Activated naive CD8-positive, alpha-beta T cell treated with anti-CD3 and anti-CD28 coated beads, Interleukin-2, amount 50 U/mL, for 24 hours (primary cell): ENCODE measurements at regions not wholly inside any gene's neighbourhood (a gene's known extent, or its start where the extent isn't known, plus 50 kb on each side); places are given as distances from the start of the nearest gene placed in this dataset.
A peak's percentile ranks its signal among the peaks of the same experiment; 100 is the strongest.

Experiments
- ATAC-seq: fragments of 150-1000 bp; cut with Tn5 transposase; one replicate; pipeline ENCODE4 v1.10.0; 2021
- DNase-seq: peaks from one replicate; pipeline ENCODE4 v3.0.0; 2021
- H3K27ac Mint-ChIP-seq: one replicate; pipeline ENCODE4 v1.8.0; 2021; ENCODE audit warnings: mild to moderate bottlenecking, mixed read lengths
- H3K27me3 Mint-ChIP-seq: one replicate; pipeline ENCODE4 v1.8.0; 2021; ENCODE audit warnings: mixed read lengths
- H3K36me3 Mint-ChIP-seq: one replicate; pipeline ENCODE4 v1.8.0; 2021; ENCODE audit warnings: low read depth, mixed read lengths
- H3K4me1 Mint-ChIP-seq: one replicate; pipeline ENCODE4 v1.8.0; 2021; ENCODE audit warnings: mixed read lengths
- H3K4me3 Mint-ChIP-seq: one replicate; pipeline ENCODE4 v1.8.0; 2021; ENCODE audit warnings: mild to moderate bottlenecking, moderate library complexity, mixed read lengths
- H3K9me3 Mint-ChIP-seq: one replicate; pipeline ENCODE4 v1.8.0; 2021; ENCODE audit warnings: mixed read lengths

DNA sequence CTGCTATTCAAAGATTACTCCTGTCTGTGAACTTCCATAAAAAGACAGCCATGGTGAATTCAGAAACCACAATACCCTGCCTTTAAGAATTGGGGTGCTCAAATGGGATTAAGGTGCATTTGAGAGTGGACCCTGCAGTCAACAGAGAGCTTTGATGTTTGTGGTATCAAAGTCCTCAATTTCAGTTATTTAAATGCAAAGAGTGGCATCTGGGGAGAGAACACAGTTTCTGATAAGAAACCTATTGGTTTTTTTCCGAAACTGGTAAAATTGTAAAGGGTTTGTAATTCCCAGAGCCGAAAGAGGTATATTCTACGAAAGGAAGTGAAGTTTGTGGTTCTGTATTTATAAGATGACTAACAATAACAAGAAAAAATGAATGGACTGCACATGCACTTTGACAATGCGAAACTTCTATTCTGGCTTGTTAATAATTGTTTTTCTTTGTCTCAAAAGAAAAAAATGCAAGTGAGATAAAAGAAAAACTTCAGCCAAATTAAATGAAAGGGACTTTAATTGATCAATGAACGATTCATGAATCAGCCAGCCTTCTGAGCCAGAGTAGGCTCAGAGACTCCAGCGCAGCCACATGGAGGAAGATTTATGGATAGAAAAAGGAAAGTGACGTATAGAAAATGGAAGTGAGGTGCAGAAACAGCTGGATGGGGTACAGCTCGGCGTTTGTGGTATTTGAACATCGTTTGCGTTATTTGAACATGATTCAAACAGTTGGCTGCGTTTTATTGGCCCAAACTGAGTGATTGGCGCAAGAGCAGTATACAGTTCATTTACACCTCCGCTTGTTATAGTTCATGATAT, 70.5 kb upstream of the DUSP22 start:
- H3K4me3 Mint-ChIP-seq = peak overlapping the region; percentile 37

DNA sequence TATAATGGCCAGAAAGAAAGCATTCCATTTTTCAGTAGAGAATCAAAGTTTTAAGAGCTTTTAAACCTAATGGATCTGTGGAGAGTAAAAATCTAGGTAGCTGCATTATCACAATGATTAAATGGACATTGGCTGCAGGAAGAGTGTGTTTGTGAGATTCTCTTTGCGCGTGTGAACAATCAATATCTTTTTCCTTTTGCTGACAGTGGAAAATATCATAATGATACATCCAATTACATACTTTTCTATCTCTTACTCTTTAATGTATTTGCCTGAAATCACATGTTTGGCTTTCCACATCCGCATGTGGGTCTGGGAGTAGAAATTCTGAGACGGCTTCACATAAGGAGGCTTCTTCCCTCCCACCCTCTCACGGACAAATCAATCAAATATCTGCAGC, 69.8 kb upstream of the DUSP22 start:
- no peaks in the 10 kb centered on the region for H3K36me3 Mint-ChIP-seq
- H3K27me3 Mint-ChIP-seq = no peaks in the 10 kb centered on the region
- no peaks in the 10 kb centered on the region for H3K9me3 Mint-ChIP-seq
- no peak overlapping the region for H3K4me3 Mint-ChIP-seq
- DNase-seq (no peak), ATAC-seq (no peak)
- H3K4me1 Mint-ChIP-seq = peaks cover 92% of the 10 kb centered on the region
- H3K27ac Mint-ChIP-seq = no peak overlapping the region

More for the DNA sequence above, 70.5 kb upstream of the DUSP22 start:
- H3K36me3 Mint-ChIP-seq = no peaks in the 10 kb centered on the region
- H3K9me3 Mint-ChIP-seq = no peaks in the 10 kb centered on the region
- DNase-seq (no peak), ATAC-seq (no peak)
- peaks cover 93% of the 10 kb centered on the region for H3K4me1 Mint-ChIP-seq
- peak overlapping the region; percentile 26 for H3K27ac Mint-ChIP-seq
- H3K27me3 Mint-ChIP-seq = no peaks in the 10 kb centered on the region

DNA sequence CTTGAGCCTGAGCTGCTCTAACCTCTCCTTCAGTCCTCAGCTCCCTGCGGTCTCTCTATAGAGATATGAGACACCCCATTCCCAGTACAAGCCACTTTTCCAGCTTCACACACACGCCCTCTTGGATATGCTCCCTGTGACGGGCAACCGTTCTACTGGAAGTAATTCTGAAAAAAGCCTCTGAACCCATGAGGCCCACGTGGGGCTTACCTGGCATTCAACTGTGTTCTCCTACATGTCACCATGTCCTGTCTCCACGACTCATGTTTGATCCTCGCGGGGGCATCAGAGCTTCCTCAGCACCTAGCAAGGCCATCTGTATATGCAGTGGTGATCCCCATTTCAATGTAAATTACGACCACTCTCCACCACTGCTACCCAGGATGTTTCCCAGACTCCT, 69.2 kb upstream of the DUSP22 start:
- no peaks in the 10 kb centered on the region for H3K9me3 Mint-ChIP-seq
- peaks cover 93% of the 10 kb centered on the region for H3K4me1 Mint-ChIP-seq
- no peak for DNase-seq
- peaks cover 1% of the 10 kb centered on the region for H3K27me3 Mint-ChIP-seq
- H3K36me3 Mint-ChIP-seq = no peaks in the 10 kb centered on the region
- ATAC-seq = no peak
- peak overlapping the region; percentile 11 for H3K27ac Mint-ChIP-seq
- no peak overlapping the region for H3K4me3 Mint-ChIP-seq

DNA sequence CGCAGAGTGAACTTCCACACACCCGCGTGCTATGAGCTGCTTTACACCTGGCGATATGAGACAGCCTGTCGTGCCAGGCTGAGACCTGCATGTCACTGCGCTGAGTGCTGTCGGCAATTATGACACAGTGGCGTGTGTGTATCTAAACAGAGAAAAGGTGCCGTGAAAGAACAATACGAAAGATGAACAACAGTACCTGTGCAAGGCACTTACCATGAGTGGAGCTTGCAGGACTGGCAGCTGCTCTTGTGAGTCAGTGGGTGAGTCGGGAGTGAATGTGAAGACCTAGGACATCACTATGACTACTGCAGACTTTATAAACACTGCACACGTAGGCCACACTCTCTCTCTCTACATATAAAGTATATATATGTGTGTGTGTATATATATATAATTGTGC, 68.5 kb upstream of the DUSP22 start:
- ATAC-seq (peak; percentile 25), DNase-seq (no peak)
- peaks cover 1% of the 10 kb centered on the region for H3K27me3 Mint-ChIP-seq
- no peaks in the 10 kb centered on the region for H3K36me3 Mint-ChIP-seq
- H3K4me1 Mint-ChIP-seq = peaks cover 88% of the 10 kb centered on the region
- H3K9me3 Mint-ChIP-seq = no peaks in the 10 kb centered on the region
- H3K4me3 Mint-ChIP-seq = no peak overlapping the region
- H3K27ac Mint-ChIP-seq = peak overlapping the region; percentile 11

DNA sequence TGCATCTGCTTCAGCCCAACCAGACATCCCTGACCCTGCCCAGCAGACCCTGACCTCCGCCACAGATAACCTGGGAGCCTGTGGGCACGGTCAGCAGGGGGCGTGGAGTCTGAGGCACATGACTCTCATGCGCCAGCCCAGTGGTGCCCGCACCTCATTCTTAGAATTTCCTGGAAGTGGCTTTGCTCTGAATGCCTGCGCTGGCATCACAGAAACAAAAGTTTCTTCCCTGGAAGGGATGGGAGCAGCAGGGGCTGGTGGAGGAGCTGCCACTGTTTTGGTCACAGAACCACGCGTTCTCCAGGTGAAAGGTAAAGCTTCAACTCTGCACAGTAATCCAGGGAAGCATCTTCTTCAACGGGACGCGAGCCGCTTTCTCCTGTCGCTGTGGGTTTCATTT, 67.9 kb upstream of the DUSP22 start:
- peaks cover 88% of the 10 kb centered on the region for H3K4me1 Mint-ChIP-seq
- H3K27me3 Mint-ChIP-seq = peaks cover 1% of the 10 kb centered on the region
- no peak overlapping the region for H3K4me3 Mint-ChIP-seq
- no peak for DNase-seq
- H3K9me3 Mint-ChIP-seq = no peaks in the 10 kb centered on the region
- peak overlapping the region; percentile 99 for H3K27ac Mint-ChIP-seq
- H3K36me3 Mint-ChIP-seq = no peaks in the 10 kb centered on the region
- no peak for ATAC-seq

DNA sequence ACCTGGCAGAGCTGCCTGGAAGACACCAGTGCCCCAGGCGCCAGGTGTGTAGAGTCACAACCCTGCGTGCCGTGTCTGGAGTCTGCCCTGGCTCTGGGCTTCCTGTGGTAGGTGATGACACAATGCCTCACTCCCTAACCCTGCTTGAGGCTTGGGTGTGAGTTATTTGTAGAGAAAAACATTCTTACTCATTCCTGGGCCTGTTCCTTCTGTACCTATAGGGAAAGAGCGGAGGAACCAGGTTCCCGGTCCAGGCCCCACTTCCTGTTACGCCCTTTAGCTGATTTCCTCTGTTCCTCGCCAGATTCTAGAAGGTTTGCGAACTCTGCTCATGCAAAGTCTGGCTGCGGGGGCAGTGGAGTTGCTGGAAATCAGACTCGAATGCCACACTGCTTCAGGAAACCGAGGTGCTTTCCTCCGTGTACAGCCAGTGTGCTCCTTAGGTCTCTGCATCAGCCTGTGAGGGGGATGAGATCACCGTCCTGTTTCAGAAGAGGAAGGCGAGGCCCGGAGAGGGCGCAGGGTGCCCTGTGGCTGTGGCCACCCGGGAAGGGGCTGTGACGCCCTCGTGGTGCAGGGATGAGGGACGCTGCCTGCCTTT, 67.1 kb upstream of the DUSP22 start:
- peaks cover 87% of the 10 kb centered on the region for H3K4me1 Mint-ChIP-seq
- H3K9me3 Mint-ChIP-seq = no peaks in the 10 kb centered on the region
- peak overlapping the region; percentile 99 for H3K27ac Mint-ChIP-seq
- H3K27me3 Mint-ChIP-seq = peaks cover 1% of the 10 kb centered on the region
- ATAC-seq = peak; percentile 84
- peak overlapping the region; percentile 63 for H3K4me3 Mint-ChIP-seq
- DNase-seq = peak; percentile 63
- H3K36me3 Mint-ChIP-seq = no peaks in the 10 kb centered on the region

DNA sequence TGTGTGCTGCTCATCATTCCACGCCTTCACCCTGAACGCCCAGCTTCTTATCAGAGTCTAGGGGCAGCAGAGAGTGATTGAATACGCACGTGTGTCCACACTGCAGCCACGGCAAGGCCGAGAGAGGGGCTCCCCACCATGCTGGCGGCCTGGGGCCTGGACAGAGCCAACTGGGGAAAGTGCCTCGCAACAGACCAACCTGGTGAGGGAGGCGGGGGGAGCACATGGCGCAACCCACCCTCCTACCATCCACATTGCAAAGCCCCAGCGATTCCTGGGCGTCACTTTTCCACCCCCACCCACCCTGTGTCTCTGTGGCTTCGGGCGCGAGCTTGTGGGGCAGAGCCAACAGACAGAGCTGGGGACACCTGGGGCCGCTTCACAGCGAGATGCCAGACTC, 66.4 kb upstream of the DUSP22 start:
- DNase-seq (no peak), ATAC-seq (no peak)
- Mint-ChIP-seq H3K4me3 (peak overlapping the region; percentile 63), H3K27me3 (peaks cover 1% of the 10 kb centered on the region), H3K4me1 (peaks cover 86% of the 10 kb centered on the region), H3K27ac (peak overlapping the region; percentile 99), H3K36me3 (no peaks in the 10 kb centered on the region), H3K9me3 (no peaks in the 10 kb centered on the region)

DNA sequence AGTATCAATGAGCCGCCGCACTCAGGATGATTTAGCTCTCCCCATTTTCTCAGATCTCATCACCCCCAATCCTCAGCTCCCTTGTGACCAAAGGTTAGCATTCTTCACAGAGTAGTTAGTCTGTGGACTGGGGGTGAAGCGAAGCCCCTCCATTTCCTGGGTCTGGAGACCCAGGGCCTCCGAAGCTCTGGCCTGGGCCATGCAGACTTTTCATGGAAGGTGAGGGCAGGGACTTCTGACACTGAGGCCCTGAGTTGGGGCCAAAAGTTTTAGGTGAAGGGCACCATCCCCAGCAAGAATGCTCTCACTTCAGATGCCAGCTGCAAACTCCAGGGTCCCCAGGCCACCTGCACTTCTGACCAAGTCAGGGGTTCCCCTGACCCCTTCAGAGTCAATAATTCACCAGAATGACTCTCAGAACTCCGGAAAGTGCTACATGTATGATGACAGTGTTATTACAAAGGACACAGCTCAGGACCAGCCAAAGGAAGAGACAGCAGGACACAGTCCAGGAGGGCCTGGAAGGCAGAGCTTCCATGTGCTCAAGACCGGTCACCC, 65.7 kb upstream of the DUSP22 start:
- peak overlapping the region; percentile 65 for H3K27ac Mint-ChIP-seq
- peaks cover 84% of the 10 kb centered on the region for H3K4me1 Mint-ChIP-seq

DNA sequence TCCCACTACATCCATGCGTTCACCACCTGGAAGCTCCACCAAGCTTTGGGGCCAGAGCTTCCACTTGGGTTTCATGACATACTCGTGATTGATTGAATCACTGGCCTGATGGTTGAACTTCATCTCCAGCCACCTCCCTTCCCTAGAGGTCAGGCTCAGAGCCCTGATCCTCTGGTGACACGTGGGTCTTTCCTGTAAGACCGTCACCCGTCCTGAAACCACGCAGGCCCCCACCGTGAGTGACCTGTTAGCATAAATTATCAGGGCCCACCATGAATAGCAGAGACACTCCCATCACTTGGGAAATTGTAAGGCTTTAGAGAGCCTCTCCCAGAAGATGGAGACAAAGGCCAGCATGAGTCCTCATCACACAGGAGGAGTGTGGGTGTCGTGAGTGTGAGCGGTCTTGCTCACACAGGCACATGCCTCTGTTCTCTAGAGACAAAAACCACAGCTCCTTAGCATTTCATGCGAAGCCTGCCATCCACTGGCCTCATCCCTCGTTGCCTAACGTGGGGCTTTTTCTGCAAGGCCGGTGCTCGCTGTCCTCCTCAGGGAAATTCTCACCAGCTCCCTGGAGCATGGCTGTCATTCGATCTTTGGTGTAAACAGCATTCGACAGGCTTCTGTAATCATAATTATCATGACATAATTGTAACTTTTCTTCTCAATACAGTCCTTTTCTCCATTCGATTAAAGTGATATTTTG, 65.1 kb upstream of the DUSP22 start:
- DNase-seq (no peak), ATAC-seq (no peak)
- H3K36me3 Mint-ChIP-seq = no peaks in the 10 kb centered on the region
- peaks cover 1% of the 10 kb centered on the region for H3K27me3 Mint-ChIP-seq
- H3K9me3 Mint-ChIP-seq = no peaks in the 10 kb centered on the region
- H3K27ac Mint-ChIP-seq = peak overlapping the region; percentile 60
- H3K4me3 Mint-ChIP-seq = no peak overlapping the region
- peaks cover 84% of the 10 kb centered on the region for H3K4me1 Mint-ChIP-seq

More for the DNA sequence above, 65.7 kb upstream of the DUSP22 start:
- ATAC-seq (no peak), DNase-seq (no peak)
- Mint-ChIP-seq H3K27me3 (peaks cover 1% of the 10 kb centered on the region), H3K9me3 (no peaks in the 10 kb centered on the region), H3K36me3 (no peaks in the 10 kb centered on the region), H3K4me3 (no peak overlapping the region)

DNA sequence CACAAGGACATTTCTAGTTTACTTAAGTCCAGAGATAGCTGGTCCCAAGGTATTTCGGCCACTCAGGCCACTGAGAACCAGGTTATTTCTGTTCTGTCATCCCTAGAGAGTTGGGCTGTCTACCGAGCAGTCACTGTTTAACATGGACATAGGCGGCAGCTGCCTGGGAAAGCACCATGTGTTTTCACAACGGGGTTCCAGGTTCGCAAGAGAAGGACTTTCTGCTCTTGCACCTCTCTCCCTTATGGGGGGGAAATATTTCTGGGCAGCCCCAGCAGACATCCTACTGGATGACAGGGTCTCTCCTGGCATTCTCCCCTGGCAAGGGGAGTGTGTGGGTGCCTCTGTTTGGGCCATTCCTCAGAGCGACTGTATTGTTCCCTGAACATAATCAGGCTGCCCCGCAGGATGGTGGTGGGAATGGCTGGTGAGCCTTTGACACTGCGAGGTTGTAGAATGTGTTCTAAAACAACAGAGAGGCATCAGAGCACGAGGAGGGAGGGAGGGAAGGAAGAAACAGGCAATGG, 64.4 kb upstream of the DUSP22 start:
- Mint-ChIP-seq H3K9me3 (no peaks in the 10 kb centered on the region), H3K4me1 (peaks cover 85% of the 10 kb centered on the region), H3K27me3 (peaks cover 1% of the 10 kb centered on the region), H3K27ac (peak overlapping the region; percentile 22), H3K4me3 (no peak overlapping the region), H3K36me3 (no peaks in the 10 kb centered on the region)
- ATAC-seq (no peak), DNase-seq (no peak)

DNA sequence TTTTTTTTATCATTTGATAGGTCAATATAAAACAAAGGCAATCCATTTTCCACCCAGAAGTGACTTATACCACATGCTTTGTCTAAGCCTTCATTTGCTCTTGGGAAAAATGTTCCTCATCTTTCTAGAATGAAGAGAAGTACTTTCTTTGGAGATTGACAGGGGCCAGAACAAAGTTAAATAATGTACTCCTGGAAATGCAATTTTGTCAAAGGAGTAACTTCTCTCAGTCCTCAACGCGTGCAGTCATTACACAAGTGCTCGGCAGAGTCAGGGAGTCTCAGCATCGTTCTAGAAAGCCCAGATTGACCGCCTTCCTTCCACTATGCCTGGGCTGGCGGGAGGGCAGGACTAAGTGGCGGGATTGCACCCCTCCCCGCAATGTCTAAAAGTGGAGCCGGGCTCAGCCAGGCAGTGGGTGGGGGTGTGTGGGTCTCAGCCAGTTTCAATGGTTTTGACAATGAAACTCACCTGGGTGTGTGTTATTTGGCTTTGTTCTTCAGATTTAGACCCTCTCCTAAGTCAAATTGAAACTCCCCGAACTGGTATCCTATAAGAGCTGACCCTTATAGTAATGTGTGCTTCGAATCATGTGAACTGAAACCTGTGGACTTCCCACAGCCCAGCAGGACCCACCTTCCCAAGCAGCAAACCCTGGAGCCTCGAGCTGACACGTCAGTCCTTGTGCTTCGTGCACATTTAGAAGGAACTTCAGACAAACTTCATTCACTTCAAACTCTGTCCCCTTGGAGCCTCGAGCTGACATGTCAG, 63.2 kb upstream of the DUSP22 start:
- Mint-ChIP-seq H3K4me3 (no peak overlapping the region), H3K4me1 (peaks cover 78% of the 10 kb centered on the region), H3K36me3 (no peaks in the 10 kb centered on the region), H3K27ac (no peak overlapping the region), H3K9me3 (no peaks in the 10 kb centered on the region), H3K27me3 (peaks cover 1% of the 10 kb centered on the region)
- ATAC-seq (no peak), DNase-seq (no peak)

DNA sequence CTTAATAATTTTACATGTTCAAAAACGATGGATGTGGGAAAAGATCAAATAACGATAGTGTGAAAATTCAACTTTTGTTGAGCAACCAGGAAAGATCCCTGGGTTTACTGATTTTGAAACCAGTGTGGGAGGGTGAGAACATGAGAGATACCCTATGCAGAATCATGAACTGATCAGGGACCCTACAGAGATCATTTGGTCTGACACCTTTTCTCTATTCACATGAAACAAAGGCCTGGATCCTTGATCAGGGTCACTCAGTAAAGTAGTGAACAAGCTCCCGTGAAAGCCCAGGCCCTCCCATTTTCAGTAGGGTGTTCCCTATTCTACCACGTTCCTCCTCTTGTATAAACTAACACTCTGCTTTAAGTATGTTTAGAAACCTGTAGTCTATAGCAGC, 60.5 kb upstream of the DUSP22 start:
- H3K27me3 Mint-ChIP-seq = peaks cover 1% of the 10 kb centered on the region
- no peaks in the 10 kb centered on the region for H3K9me3 Mint-ChIP-seq
- peak; percentile 59 for ATAC-seq
- H3K4me3 Mint-ChIP-seq = no peak overlapping the region
- peak overlapping the region; percentile 11 for H3K27ac Mint-ChIP-seq
- no peaks in the 10 kb centered on the region for H3K36me3 Mint-ChIP-seq
- DNase-seq = no peak
- H3K4me1 Mint-ChIP-seq = peaks cover 77% of the 10 kb centered on the region

DNA sequence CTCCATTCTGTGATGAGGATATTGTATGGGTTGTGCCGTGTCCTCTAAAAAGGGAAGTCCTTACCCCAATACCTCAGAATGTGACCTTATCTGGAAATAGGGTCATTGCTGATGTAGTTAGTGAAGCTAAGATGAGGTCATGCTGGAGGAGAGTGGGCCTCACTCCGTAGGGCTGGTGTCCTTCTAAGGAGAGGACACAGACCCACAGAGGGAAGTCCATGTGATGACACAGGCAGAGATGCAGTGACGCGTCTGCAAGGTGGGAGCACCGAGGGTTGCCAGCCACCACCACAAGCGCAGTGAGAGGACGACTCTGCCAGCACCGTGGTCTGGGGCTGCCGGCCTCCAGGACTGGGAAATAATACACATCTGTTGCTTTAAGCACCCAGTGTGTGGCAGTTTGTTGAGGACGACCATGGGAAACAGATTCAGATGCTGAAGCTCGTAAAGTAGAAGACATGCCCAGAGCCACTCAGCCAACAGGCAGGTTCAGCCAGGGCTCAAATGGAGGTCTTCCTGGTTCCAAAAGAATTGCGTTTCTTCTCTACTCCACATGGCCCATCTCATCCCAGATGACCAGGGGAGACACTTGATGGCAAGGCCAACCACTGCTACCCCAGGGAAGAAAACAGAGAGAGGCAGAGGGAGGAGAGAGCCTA, 59.2 kb upstream of the DUSP22 start:
- Mint-ChIP-seq H3K4me1 (peaks cover 69% of the 10 kb centered on the region), H3K27ac (no peak overlapping the region), H3K36me3 (no peaks in the 10 kb centered on the region), H3K4me3 (no peak overlapping the region), H3K9me3 (no peaks in the 10 kb centered on the region), H3K27me3 (no peaks in the 10 kb centered on the region)
- ATAC-seq (no peak), DNase-seq (no peak)
